SK-N-MC (cell line): ENCODE measurements at regions not wholly inside any gene's neighbourhood (a gene's known extent, or its start where the extent isn't known, plus 50 kb on each side); places are given as distances from the start of the nearest gene placed in this dataset.

Experiments used
- EZH2 ChIP-seq: fragments of 200-600 bp; sonication (generic); IDR thresholded peaks from one replicate; pipeline ENCODE4 v1.6.1; 2017; ENCODE audit warnings: antibody characterized with exemption
- FOXP2 ChIP-seq: optimal IDR thresholded peaks from 2 replicates; pipeline ENCODE3; 2011; ENCODE audit warnings: mild to moderate bottlenecking, moderate library complexity; ENCODE audit not compliant: insufficient read depth; ENCODE audit errors: extremely low read length, control extremely low read depth
- POLR2AphosphoS5 ChIP-seq: IDR thresholded peaks from 2 replicates; pipeline ENCODE4 v1.6.1; 2012; ENCODE audit warnings: mild to moderate bottlenecking, low read depth, low read length, borderline replicate concordance

DNA sequence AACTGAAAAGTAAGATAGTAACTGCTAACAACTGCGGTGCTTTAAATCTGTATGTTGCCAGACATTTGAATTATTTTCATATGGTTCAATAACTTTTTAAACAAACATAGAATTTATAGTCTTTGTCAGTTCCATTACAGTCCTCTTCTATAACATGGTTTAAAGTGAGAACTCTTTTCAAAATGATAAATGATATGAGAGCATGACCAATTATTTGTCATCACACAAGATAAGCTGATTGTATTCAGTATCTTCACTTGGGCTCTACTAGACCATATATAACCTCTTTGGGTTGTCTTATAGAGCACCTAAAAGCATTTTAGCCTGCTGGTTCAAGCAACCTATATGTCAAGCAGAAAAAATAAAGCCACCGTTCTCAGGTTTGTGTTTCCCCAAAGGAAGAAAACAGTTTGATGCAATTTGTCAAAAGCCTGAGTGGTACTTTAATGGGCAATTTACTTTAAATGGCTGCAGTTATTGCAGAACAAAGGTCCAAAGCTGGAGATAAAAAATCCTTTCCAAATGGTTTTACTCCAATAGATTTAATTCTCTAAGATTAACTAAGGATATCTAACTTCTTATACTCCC lies 298.4 kb downstream of the FSIP2 start:
- TF ChIP-seq EZH2: no peak
- no peak for TF ChIP-seq POLR2AphosphoS5
- no peak for TF ChIP-seq FOXP2
